ENCODE measurements at regions not wholly inside any gene's neighbourhood (a gene's known extent, or its start where the extent isn't known, plus 50 kb on each side); places are given as distances from the start of the nearest gene placed in this dataset.

GRCh38 chr20:52004018-52004417 lies 187.6 kb downstream of the ZFP64 start:
- Histone ChIP-seq H3K9me3 (ENCODE audit: control insufficient read depth, insufficient read depth, low read depth, low read length) (no peaks in the 10 kb centered on the region), H3K27ac (ENCODE audit: low read length) (no peak overlapping the region), H3K27me3 (ENCODE audit: control insufficient read depth, insufficient read depth, low read length) (peaks cover 2% of the 10 kb centered on the region; the same call in 1 of the 2 replicates), H3K4me3 (ENCODE audit: low read depth in 2 of 2, low read length in 2 of 2) (no peak overlapping the region), H3K4me1 (ENCODE audit: control insufficient read depth, insufficient read depth, low read length) (no peaks in the 10 kb centered on the region; the same call in 1 of the 2 replicates), H3K36me3 (ENCODE audit: control insufficient read depth, insufficient read depth, low read length) (no peaks in the 10 kb centered on the region)
- ChIA-PET CTCF (no interaction called here), POLR2A (no interaction called here)
- ATAC-seq, result no peak
- intact Hi-C loops (cut with micrococcal nuclease; ENCODE audit: unreplicated experiment), result no loop called here
- in situ Hi-C loops (cut with HindIII; ENCODE audit: low pct_unique_long_range_greater_than_20kb, low sequenced_read_pairs), result no loop called here
- no peak for DNase-seq (ENCODE audit: low read depth, low spot score)
- TF ChIP-seq SIN3A (IDR thresholded peaks at IDR 0.05; ENCODE audit: borderline replicate concordance, insufficient read depth, low read depth, low read length), result no peak
- TF ChIP-seq CTCF (IDR thresholded peaks at IDR 0.05), result no peak
- TF ChIP-seq TCF7L2 (IDR thresholded peaks at IDR 0.05; ENCODE audit: low read depth, low read length), result no peak
- TF ChIP-seq REST (IDR thresholded peaks at IDR 0.05; ENCODE audit: insufficient read depth in 1 of 2, low read depth in 2 of 2, low read length in 1 of 2), result no peak
- no peak for TF ChIP-seq POLR2AphosphoS5 (IDR thresholded peaks at IDR 0.05; ENCODE audit: low read depth, low read length)
- BruUV-seq (replicated peaks), result no TSS peak

GRCh38 chr20:52003415-52003814 lies 188.2 kb downstream of the ZFP64 start:
- Histone ChIP-seq H3K4me3 (ENCODE audit: low read depth in 2 of 2, low read length in 2 of 2) (no peak overlapping the region), H3K27ac (ENCODE audit: low read length) (no peak overlapping the region), H3K36me3 (ENCODE audit: control insufficient read depth, insufficient read depth, low read length) (no peaks in the 10 kb centered on the region), H3K27me3 (ENCODE audit: control insufficient read depth, insufficient read depth, low read length) (peaks cover 2% of the 10 kb centered on the region; the same call in 1 of the 2 replicates), H3K9me3 (ENCODE audit: control insufficient read depth, insufficient read depth, low read depth, low read length) (no peaks in the 10 kb centered on the region), H3K4me1 (ENCODE audit: control insufficient read depth, insufficient read depth, low read length) (no peaks in the 10 kb centered on the region; the same call in 1 of the 2 replicates)
- CTCF ChIA-PET, result no interaction called here
- intact Hi-C loops (cut with micrococcal nuclease; ENCODE audit: unreplicated experiment), result no loop called here
- in situ Hi-C loops (cut with HindIII; ENCODE audit: low pct_unique_long_range_greater_than_20kb, low sequenced_read_pairs), result no loop called here
- ATAC-seq (no peak), DNase-seq (ENCODE audit: low read depth, low spot score) (no peak)
- POLR2A ChIA-PET, result no interaction called here
- BruUV-seq (replicated peaks), result no TSS peak
- TF ChIP-seq REST (IDR thresholded peaks at IDR 0.05; ENCODE audit: insufficient read depth in 1 of 2, low read depth in 2 of 2, low read length in 1 of 2) (no peak), POLR2AphosphoS5 (IDR thresholded peaks at IDR 0.05; ENCODE audit: low read depth, low read length) (no peak), CTCF (IDR thresholded peaks at IDR 0.05) (no peak)
